Frontal cortex (tissue), 4 donors: ENCODE measurements at regions not wholly inside any gene's neighbourhood (a gene's known extent, or its start where the extent isn't known, plus 50 kb on each side); places are given as distances from the start of the nearest gene placed in this dataset. TPM values are rescaled to one million over a fixed set of nuclear protein-coding genes. Genes with fewer than 3 reads are reported as not detected.
"Not testable (repeated sequence)": the region's sequence is repeated elsewhere in the genome, so short reads cannot be mapped to it uniquely, and the experiment has no call there.

Experiments used
- DNase-seq, 2 donors: peaks; one replicate each; pipeline ENCODE4 v3.0.0; 2012; ENCODE audit warnings: low spot score in 2 of 2
- FAIRE-seq: peaks from 2 replicates; lab custom pipeline; 2012; peaks lifted over from hg19 to GRCh38; lab: Jason Lieb, UNC
- small RNA-seq: library from RNA; depleted of rRNA; stranded (forward); fragments of <200 nt; gene quantifications from one replicate; pipeline ENCODE3, GENCODE V24; 2014
- donor health status: control.
- donor health status: control.
- donor health status: control.

- not testable (repeated sequence) for FAIRE-seq, DNase-seq
Measured at GRCh38 chr3:145927736-145928135, 233.2 kb downstream of the PLOD2 start.

- DNase-seq (no peak), FAIRE-seq (no peak)
Measured at GRCh38 chr3:145936971-145937370, 224.0 kb downstream of the PLOD2 start.

- DNase-seq (no peak), FAIRE-seq (no peak)
Measured at GRCh38 chr3:145939431-145939830, 221.6 kb downstream of the PLOD2 start.

DNA sequence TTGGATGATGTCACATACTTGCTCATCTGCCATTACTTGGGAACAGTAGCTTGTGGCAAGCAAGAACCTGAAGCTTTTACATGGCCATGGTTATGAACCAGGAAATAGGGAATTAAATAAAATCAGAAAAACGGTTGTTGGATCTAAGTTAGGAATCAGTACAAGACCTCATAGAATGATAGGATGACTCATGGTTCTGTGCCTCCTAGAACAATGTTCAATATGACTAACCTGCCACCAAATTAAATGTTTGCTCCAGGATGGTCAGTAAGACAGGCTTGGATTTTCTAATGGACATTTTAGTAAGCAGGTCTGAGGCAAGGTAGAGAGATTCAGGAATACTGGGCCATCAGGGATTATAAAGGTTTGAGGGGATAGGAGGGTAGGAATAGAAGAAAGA lies 218.9 kb downstream of the PLOD2 start:
- FAIRE-seq (no peak), DNase-seq (no peak)

- FAIRE-seq (no peak), DNase-seq (no peak)
Measured at GRCh38 chr3:145943952-145944351, 217.0 kb downstream of the PLOD2 start.

GRCh38 chr3:145951441-145951840 lies 209.5 kb downstream of the PLOD2 start:
- DNase-seq (no peak), FAIRE-seq (no peak)

DNA sequence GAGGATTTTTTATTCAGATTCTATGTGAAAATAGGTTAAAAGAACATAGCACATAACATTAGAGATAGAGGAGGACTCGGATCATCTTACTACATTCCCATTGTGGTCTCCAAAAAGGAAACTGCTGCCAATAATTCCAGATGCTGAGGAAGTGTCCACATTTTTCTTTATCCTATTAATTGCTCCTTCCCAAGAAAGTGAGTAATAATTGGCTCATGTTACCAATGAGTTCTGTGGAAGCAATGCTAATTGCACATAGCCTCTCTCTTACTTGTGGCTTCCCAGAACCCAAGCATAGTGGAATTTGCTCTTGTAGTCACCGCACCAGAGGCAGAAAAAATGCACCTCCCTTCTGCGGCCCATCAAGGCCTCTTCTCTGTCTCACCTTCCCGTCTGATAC lies 208.4 kb downstream of the PLOD2 start:
- DNase-seq (no peak), FAIRE-seq (no peak)

DNA sequence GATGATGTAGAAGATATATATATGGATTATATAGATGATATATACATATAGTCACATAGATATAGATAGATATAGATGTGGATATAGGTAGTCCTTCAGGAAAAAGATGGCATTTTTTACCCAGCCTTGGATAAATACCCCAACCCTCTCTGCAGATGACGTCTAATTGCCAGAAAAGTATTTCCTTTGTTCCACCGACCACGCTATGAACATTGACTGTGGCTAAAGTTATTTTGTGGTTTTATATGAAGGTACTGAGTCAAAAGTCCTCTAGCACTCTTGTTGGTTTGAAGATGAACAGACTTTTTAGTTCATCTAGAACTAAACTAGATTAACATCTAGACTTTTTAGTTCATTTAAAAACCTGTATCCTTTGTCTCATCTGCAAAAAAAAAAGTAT lies 207.7 kb downstream of the PLOD2 start:
- DNase-seq (no peak), FAIRE-seq (no peak)

DNA sequence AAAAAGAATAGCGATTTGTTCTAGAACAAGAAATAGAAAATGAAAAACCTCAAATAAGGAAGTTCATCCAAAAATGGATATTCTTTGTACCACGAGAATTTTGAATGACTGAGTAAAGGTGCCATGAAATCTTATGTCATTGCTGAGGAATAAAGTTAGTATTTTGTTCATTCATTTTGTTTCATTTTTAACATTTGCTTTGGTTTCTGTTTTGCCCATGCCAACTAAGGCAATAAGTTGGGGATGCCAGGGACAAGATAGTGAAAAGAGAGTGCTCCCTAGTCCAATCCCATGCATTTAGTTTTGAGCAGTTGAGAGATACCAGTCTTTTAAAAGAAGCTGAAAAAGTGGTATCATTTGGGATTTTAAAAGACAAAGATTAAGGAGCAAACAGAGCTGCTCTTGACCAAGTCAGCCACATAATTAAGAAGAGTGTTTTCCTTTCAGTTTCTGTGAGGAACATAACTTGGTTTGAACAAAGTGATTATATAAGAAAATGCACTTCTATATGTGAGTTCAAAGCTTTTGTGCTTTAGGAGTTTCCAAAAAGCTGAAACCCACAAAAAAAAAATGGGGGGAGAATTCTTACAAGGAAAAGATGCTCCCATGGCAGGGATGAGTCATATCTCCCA lies 201.4 kb downstream of the PLOD2 start:
- FAIRE-seq (peak; percentile 50), DNase-seq (no peak)

GRCh38 chr3:145963111-145963510 lies 197.9 kb downstream of the PLOD2 start:
- FAIRE-seq (no peak), DNase-seq (no peak)

GRCh38 chr3:145967043-145967442 lies 193.9 kb downstream of the PLOD2 start:
- DNase-seq (no peak), FAIRE-seq (no peak)

DNA sequence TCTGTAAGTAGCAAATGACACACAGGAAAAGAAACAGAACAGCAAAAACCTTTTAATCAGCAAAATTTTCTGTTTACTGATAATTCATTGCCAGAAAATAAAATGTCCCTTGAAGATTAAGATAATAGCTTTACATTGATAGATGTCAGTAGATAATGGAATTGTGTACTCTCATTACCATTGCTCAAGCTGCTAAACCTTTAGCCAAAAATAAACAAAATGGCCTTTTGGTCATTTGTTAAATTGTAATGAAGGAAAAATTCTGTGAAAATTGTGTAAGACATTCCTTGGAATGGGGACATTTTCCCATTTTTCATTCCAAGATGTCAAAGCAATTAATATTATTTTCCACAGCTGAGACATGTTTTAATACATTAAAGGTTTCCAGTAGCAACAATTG lies 189.8 kb downstream of the PLOD2 start:
- FAIRE-seq (no peak), DNase-seq (no peak)

DNA sequence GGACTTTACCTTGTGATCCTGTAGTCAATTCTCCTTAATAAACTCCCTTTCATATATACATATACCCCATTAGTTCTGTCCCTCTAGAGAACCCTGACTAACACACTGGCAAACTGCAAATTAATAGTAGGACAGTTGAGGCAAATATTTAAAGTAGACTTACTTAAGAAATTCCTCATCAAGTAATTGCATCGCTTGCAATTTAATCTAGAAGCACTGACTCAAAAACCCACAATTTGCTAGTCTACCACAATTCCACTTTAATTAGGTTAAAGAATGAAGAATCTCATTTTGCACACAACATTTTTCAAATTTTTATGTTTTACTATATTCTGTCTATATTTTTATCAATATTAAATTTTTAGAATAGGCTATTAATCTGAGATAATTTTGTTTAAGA lies 188.1 kb downstream of the PLOD2 start:
- DNase-seq (no peak), FAIRE-seq (no peak)

DNA sequence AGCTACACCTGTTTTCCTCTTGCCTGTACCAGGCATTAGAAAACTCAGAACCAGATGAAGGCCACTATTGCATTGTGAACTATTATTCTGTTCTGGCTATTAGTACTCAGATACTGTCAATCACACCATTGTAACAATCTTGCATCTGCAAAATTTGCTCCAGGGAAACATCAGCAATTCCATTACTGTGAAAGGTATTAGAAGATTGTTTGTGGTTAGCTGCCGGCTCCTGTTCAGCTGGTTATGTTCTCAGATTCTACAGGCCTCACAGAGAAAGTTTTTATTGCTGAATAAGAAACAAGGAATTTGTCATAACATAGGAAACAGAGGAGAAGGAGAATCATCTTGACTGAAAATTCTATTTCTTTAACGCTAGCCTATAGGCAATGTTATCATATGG lies 179.9 kb downstream of the PLOD2 start:
- FAIRE-seq = no peak
- DNase-seq = no peak

- FAIRE-seq (no peak), DNase-seq (no peak)
Measured at GRCh38 chr3:145983101-145983500, 177.9 kb downstream of the PLOD2 start.

Small RNA genes lying in the stretch of these regions (small RNA-seq; reads per million reads assigned to genes)
- gene RNA5SP144 = not detected
